ENCODE measurements at regions not wholly inside any gene's neighbourhood (a gene's known extent, or its start where the extent isn't known, plus 50 kb on each side); places are given as distances from the start of the nearest gene placed in this dataset.

DNA sequence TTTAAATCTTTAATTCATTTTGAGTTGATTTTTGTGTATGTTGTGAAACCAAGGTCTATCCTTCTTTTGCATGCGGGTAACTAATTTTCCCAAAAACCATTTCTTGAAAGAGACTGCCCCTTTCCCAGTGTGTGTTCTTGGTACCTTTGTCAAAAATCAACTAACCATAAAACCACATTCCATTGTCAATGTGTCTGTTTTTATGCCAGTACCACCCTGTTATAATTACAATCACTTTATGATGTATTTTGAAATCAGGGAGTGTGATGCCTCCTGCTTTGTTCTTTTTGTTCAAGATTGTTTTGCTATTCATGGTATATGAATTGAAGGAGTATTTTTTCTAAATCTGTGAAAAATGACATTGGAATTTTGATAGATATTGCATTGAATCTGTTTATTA, 689.6 kb downstream of the TSN start:
- Mint-ChIP-seq H3K9me3 (peaks cover 7% of the 10 kb centered on the region), H3K36me3 (no peaks in the 10 kb centered on the region), H3K27ac (no peak overlapping the region), H3K4me3 (no peak overlapping the region), H3K27me3 (ENCODE audit: insufficient read depth, low read depth) (no peaks in the 10 kb centered on the region), H3K4me1 (no peaks in the 10 kb centered on the region)
- peaks cover 4% of the 10 kb centered on the region for H3K36me3 ChIP-seq
- no peaks in the 10 kb centered on the region for H4K20me1 ChIP-seq (ENCODE audit: low read depth)
- no peak overlapping the region for H3K9ac ChIP-seq
- H3F3A ChIP-seq (ENCODE audit: low read depth): no peaks in the 10 kb centered on the region
- H3K79me2 ChIP-seq (ENCODE audit: low read depth): no peaks in the 10 kb centered on the region
- no peak overlapping the region for H3K4me3 ChIP-seq
- TF ChIP-seq, protein P1, sequence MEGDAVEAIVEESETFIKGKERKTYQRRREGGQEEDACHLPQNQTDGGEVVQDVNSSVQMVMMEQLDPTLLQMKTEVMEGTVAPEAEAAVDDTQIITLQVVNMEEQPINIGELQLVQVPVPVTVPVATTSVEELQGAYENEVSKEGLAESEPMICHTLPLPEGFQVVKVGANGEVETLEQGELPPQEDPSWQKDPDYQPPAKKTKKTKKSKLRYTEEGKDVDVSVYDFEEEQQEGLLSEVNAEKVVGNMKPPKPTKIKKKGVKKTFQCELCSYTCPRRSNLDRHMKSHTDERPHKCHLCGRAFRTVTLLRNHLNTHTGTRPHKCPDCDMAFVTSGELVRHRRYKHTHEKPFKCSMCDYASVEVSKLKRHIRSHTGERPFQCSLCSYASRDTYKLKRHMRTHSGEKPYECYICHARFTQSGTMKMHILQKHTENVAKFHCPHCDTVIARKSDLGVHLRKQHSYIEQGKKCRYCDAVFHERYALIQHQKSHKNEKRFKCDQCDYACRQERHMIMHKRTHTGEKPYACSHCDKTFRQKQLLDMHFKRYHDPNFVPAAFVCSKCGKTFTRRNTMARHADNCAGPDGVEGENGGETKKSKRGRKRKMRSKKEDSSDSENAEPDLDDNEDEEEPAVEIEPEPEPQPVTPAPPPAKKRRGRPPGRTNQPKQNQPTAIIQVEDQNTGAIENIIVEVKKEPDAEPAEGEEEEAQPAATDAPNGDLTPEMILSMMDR (IDR thresholded peaks at IDR 0.05): no peak
- no peak overlapping the region for H3K27ac ChIP-seq
- H3K9me3 ChIP-seq (ENCODE audit: low read depth): peaks cover 6% of the 10 kb centered on the region
- H3K4me1 ChIP-seq: no peaks in the 10 kb centered on the region
- H3K27me3 ChIP-seq: no peaks in the 10 kb centered on the region
- no peak for DNase-seq (ENCODE audit: low spot score)
- no peak overlapping the region for H2AFZ ChIP-seq (replicated peaks)
- H3K4me2 ChIP-seq: no peak overlapping the region

DNA sequence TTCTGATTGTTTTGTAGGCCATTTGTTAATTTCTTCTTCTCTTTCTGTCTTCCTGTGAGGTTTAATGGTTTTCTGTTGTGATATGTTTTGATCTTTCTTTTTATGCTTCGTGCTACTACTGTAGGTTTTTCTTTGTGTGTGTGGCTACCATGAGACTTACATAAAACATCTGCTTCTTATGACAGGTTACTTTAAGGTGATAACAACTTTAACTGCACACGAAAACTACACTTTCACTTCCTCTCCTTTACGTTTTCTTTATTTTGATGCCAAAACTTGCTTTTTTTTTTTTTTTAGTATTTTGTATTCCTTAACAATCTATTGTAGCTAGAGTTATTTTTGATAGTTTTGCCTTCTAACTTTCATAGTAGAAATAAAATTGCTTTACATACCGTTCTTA, 691.3 kb downstream of the TSN start:
- Histone ChIP-seq H3K4me1 (no peaks in the 10 kb centered on the region), H3K4me2 (no peak overlapping the region), H3K36me3 (peaks cover 4% of the 10 kb centered on the region), H3F3A (ENCODE audit: low read depth) (no peaks in the 10 kb centered on the region), H4K20me1 (ENCODE audit: low read depth) (no peaks in the 10 kb centered on the region), H3K9me3 (ENCODE audit: low read depth) (peaks cover 6% of the 10 kb centered on the region), H3K9ac (no peak overlapping the region), H3K27me3 (no peaks in the 10 kb centered on the region), H3K27ac (no peak overlapping the region), H3K79me2 (ENCODE audit: low read depth) (no peaks in the 10 kb centered on the region), H3K4me3 (no peak overlapping the region), H2AFZ (replicated peaks) (no peak overlapping the region)
- H3K27me3 Mint-ChIP-seq (ENCODE audit: insufficient read depth, low read depth): no peaks in the 10 kb centered on the region
- no peak overlapping the region for H3K4me3 Mint-ChIP-seq
- peaks cover 14% of the 10 kb centered on the region for H3K9me3 Mint-ChIP-seq
- H3K4me1 Mint-ChIP-seq: no peaks in the 10 kb centered on the region
- H3K27ac Mint-ChIP-seq: no peak overlapping the region
- no peak for TF ChIP-seq EZH2phosphoT487 (IDR thresholded peaks at IDR 0.05)
- TF ChIP-seq EZH2 (IDR thresholded peaks at IDR 0.05): no peak
- TF ChIP-seq, protein P1 (IDR thresholded peaks at IDR 0.05): no peak
- H3K36me3 Mint-ChIP-seq: no peaks in the 10 kb centered on the region
- no peak for DNase-seq (ENCODE audit: low spot score)

DNA sequence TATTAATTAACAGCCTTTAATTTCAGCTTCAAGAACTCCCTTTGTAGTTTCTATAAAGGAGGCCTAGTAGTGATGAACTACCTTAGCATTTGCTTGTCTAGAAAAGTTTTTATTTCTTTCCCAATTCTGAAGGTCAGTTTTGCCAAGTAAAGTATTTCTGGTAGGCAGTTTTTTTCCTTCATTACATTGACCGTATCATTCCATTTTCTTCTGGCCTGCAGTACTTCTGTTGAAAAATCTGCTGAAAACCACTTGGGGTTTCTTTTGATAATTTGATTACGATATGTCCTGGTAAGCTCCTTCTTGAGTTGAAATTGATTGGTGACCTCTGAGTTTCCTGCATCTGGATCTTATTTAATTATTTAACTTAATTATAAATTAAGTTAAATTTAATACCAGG, 691.8 kb downstream of the TSN start:
- Histone ChIP-seq H3K27me3 (no peaks in the 10 kb centered on the region), H3K9me3 (ENCODE audit: low read depth) (peaks cover 6% of the 10 kb centered on the region), H3K4me1 (no peaks in the 10 kb centered on the region), H3K4me3 (no peak overlapping the region), H4K20me1 (ENCODE audit: low read depth) (no peaks in the 10 kb centered on the region), H3K79me2 (ENCODE audit: low read depth) (no peaks in the 10 kb centered on the region), H3F3A (ENCODE audit: low read depth) (no peaks in the 10 kb centered on the region), H3K4me2 (no peak overlapping the region), H3K27ac (no peak overlapping the region), H2AFZ (replicated peaks) (no peak overlapping the region), H3K36me3 (peaks cover 4% of the 10 kb centered on the region), H3K9ac (no peak overlapping the region)
- Mint-ChIP-seq H3K4me3 (no peak overlapping the region), H3K4me1 (no peaks in the 10 kb centered on the region), H3K27ac (no peak overlapping the region), H3K27me3 (ENCODE audit: insufficient read depth, low read depth) (no peaks in the 10 kb centered on the region), H3K9me3 (peaks cover 19% of the 10 kb centered on the region), H3K36me3 (no peaks in the 10 kb centered on the region)
- TF ChIP-seq, protein P1 (IDR thresholded peaks at IDR 0.05): no peak
- TF ChIP-seq EZH2phosphoT487 (IDR thresholded peaks at IDR 0.05): no peak
- no peak for TF ChIP-seq EZH2 (IDR thresholded peaks at IDR 0.05)
- no peak for DNase-seq (ENCODE audit: low spot score)

DNA sequence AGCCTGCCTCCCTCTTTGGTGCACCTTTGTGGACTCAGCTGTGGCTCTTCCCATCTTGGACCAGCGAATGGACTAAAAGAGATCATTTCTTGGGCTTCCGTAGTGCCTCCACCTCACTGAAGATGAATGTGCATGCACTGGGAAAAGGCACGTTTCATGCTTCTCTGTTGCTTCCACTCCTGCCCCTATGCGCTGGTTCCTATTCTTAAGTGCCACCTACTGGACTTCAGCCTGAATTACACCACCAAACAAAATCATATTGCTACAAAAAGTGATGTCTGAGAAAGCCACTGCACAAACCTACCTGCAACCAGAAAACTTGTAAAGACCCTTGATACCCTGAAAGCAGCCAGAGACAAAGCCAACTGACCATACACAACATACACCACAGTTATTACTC, 695.6 kb downstream of the TSN start:
- Histone ChIP-seq H3K4me1 (no peaks in the 10 kb centered on the region), H3F3A (ENCODE audit: low read depth) (no peaks in the 10 kb centered on the region), H3K9ac (no peak overlapping the region), H3K4me3 (no peak overlapping the region), H3K4me2 (no peak overlapping the region), H3K27me3 (no peaks in the 10 kb centered on the region), H3K27ac (no peak overlapping the region), H3K9me3 (ENCODE audit: low read depth) (peaks cover 11% of the 10 kb centered on the region), H3K36me3 (peaks cover under 1% of the 10 kb centered on the region), H3K79me2 (ENCODE audit: low read depth) (no peaks in the 10 kb centered on the region), H4K20me1 (ENCODE audit: low read depth) (no peaks in the 10 kb centered on the region), H2AFZ (replicated peaks) (no peak overlapping the region)
- H3K4me3 Mint-ChIP-seq: no peak overlapping the region
- H3K27me3 Mint-ChIP-seq (ENCODE audit: insufficient read depth, low read depth): no peaks in the 10 kb centered on the region
- no peaks in the 10 kb centered on the region for H3K36me3 Mint-ChIP-seq
- no peak overlapping the region for H3K27ac Mint-ChIP-seq
- H3K4me1 Mint-ChIP-seq: no peaks in the 10 kb centered on the region
- DNase-seq (ENCODE audit: low spot score): peak; percentile 30
- peaks cover 35% of the 10 kb centered on the region for H3K9me3 Mint-ChIP-seq
- TF ChIP-seq, protein P1 (IDR thresholded peaks at IDR 0.05): peak; percentile 53
- TF ChIP-seq EZH2 (IDR thresholded peaks at IDR 0.05) (no peak), EZH2phosphoT487 (IDR thresholded peaks at IDR 0.05) (no peak)

Data from neural progenitor cell (in vitro differentiated cells).